ENCODE measurements at regions not wholly inside any gene's neighbourhood (a gene's known extent, or its start where the extent isn't known, plus 50 kb on each side); places are given as distances from the start of the nearest gene placed in this dataset.
"Not testable (repeated sequence)": the region's sequence is repeated elsewhere in the genome, so short reads cannot be mapped to it uniquely, and the experiment has no call there.

- TF ChIP-seq POLR2A (IDR thresholded peaks at IDR 0.05; ENCODE audit: low read depth, low read length) (no peak), POU2F2 (IDR thresholded peaks at IDR 0.05; ENCODE audit: low read depth, low read length) (no peak), TAF1 (IDR thresholded peaks at IDR 0.05; ENCODE audit: low read depth, low read length) (no peak), PAX5 (IDR thresholded peaks at IDR 0.05; ENCODE audit: insufficient read depth, low read length, severe bottlenecking) (no peak), SPI1 (IDR thresholded peaks at IDR 0.05; ENCODE audit: low read depth, low read length) (no peak), POLR2AphosphoS5 (IDR thresholded peaks at IDR 0.05; ENCODE audit: low read depth, low read length) (no peak)
- no peak for DNase-seq (ENCODE audit: insufficient read length, low spot score)
Observed at GRCh38 chr12:91250273-91250665, 67.7 kb upstream of the DCN start.

GRCh38 chr12:91249518-91250272 is 67.1 kb upstream of the DCN start:
- DNase-seq (ENCODE audit: insufficient read length, low spot score) (no peak), FAIRE-seq (no peak)
- TF ChIP-seq TAF1 (IDR thresholded peaks at IDR 0.05; ENCODE audit: low read depth, low read length) (no peak), POLR2A (IDR thresholded peaks at IDR 0.05; ENCODE audit: low read depth, low read length) (no peak), PAX5 (IDR thresholded peaks at IDR 0.05; ENCODE audit: insufficient read depth, low read length, severe bottlenecking) (no peak), POU2F2 (IDR thresholded peaks at IDR 0.05; ENCODE audit: low read depth, low read length) (no peak), SPI1 (IDR thresholded peaks at IDR 0.05; ENCODE audit: low read depth, low read length) (no peak), POLR2AphosphoS5 (IDR thresholded peaks at IDR 0.05; ENCODE audit: low read depth, low read length) (no peak)

More at GRCh38 chr12:91250273-91250665, 67.7 kb upstream of the DCN start:
- no peak for FAIRE-seq

GRCh38 chr12:91249054-91249453 is 66.4 kb upstream of the DCN start:
- TF ChIP-seq POLR2AphosphoS5 (IDR thresholded peaks at IDR 0.05; ENCODE audit: low read depth, low read length) = no peak
- TF ChIP-seq POU2F2 (IDR thresholded peaks at IDR 0.05; ENCODE audit: low read depth, low read length) = no peak
- no peak for TF ChIP-seq SPI1 (IDR thresholded peaks at IDR 0.05; ENCODE audit: low read depth, low read length)
- no peak for TF ChIP-seq PAX5 (IDR thresholded peaks at IDR 0.05; ENCODE audit: insufficient read depth, low read length, severe bottlenecking)
- TF ChIP-seq TAF1 (IDR thresholded peaks at IDR 0.05; ENCODE audit: low read depth, low read length) = no peak
- TF ChIP-seq POLR2A (IDR thresholded peaks at IDR 0.05; ENCODE audit: low read depth, low read length) = no peak
- DNase-seq (ENCODE audit: insufficient read length, low spot score) (no peak), FAIRE-seq (no peak)

- not testable (repeated sequence) for FAIRE-seq; DNase-seq (ENCODE audit: insufficient read length, low spot score)
Observed at GRCh38 chr12:91243177-91243576, 60.6 kb upstream of the DCN start.

- DNase-seq (ENCODE audit: insufficient read length, low spot score) (no peak), FAIRE-seq (no peak)
- TF ChIP-seq PAX5 (IDR thresholded peaks at IDR 0.05; ENCODE audit: insufficient read depth, low read length, severe bottlenecking) (no peak), POLR2A (IDR thresholded peaks at IDR 0.05; ENCODE audit: low read depth, low read length) (no peak), POU2F2 (IDR thresholded peaks at IDR 0.05; ENCODE audit: low read depth, low read length) (no peak), TAF1 (IDR thresholded peaks at IDR 0.05; ENCODE audit: low read depth, low read length) (no peak), POLR2AphosphoS5 (IDR thresholded peaks at IDR 0.05; ENCODE audit: low read depth, low read length) (no peak), SPI1 (IDR thresholded peaks at IDR 0.05; ENCODE audit: low read depth, low read length) (no peak)
Observed at GRCh38 chr12:91241756-91242155, 59.1 kb upstream of the DCN start.

GRCh38 chr12:91240386-91241095 is 57.9 kb upstream of the DCN start:
- TF ChIP-seq POLR2AphosphoS5 (IDR thresholded peaks at IDR 0.05; ENCODE audit: low read depth, low read length) (no peak), TAF1 (IDR thresholded peaks at IDR 0.05; ENCODE audit: low read depth, low read length) (no peak), POLR2A (IDR thresholded peaks at IDR 0.05; ENCODE audit: low read depth, low read length) (no peak), PAX5 (IDR thresholded peaks at IDR 0.05; ENCODE audit: insufficient read depth, low read length, severe bottlenecking) (no peak), POU2F2 (IDR thresholded peaks at IDR 0.05; ENCODE audit: low read depth, low read length) (no peak), SPI1 (IDR thresholded peaks at IDR 0.05; ENCODE audit: low read depth, low read length) (no peak)
- DNase-seq (ENCODE audit: insufficient read length, low spot score) (no peak), FAIRE-seq (no peak)

- no peak for TF ChIP-seq PAX5 (IDR thresholded peaks at IDR 0.05; ENCODE audit: insufficient read depth, low read length, severe bottlenecking)
- TF ChIP-seq POLR2A (IDR thresholded peaks at IDR 0.05; ENCODE audit: low read depth, low read length) = no peak
- TF ChIP-seq POLR2AphosphoS5 (IDR thresholded peaks at IDR 0.05; ENCODE audit: low read depth, low read length) = no peak
- no peak for TF ChIP-seq TAF1 (IDR thresholded peaks at IDR 0.05; ENCODE audit: low read depth, low read length)
- TF ChIP-seq SPI1 (IDR thresholded peaks at IDR 0.05; ENCODE audit: low read depth, low read length) = no peak
- no peak for TF ChIP-seq POU2F2 (IDR thresholded peaks at IDR 0.05; ENCODE audit: low read depth, low read length)
- FAIRE-seq (no peak), DNase-seq (ENCODE audit: insufficient read length, low spot score) (no peak)
Observed at GRCh38 chr12:91239481-91239880, 56.9 kb upstream of the DCN start.

Measured in GM12891 (cell line).